ENCODE measurements at regions not wholly inside any gene's neighbourhood (a gene's known extent, or its start where the extent isn't known, plus 50 kb on each side); places are given as distances from the start of the nearest gene placed in this dataset.

DNA sequence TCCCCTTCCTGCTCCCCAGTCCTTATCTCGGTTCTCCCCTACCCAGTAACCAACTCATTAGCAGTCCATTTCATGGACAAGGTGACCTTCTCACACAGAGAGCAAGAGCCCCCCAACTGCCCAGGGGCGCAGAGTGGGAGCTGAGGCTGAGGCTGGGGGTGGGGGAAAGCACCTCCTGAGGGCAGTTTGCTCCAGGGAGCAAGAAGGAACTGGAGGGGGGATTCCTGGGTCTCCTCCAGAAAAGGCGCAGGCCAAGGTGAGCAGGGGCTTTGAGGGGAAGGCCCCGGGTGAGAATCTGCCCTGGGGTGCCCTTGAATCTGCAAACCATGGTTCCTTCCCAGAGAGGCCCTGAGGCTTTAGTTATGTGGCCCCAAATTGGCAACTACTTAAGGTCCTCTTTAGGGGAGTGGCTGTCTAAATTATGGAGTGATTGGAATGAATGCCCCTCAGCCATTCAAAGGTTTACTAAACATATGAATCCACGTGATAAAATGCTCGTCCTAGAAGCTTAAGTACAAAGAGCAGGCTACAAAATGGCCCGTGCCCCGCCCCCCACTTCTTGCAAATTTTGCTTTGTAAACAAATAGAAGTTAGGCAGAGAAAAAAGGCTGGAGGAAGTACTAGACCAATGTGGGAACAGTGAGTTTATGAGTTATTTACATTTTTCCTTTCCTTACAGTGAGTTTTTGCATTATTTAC is 123.5 kb upstream of the HS6ST1 start:
- Histone ChIP-seq H3K4me3 (ENCODE audit: low read length) (no peak overlapping the region), H3K4me1 (ENCODE audit: control insufficient read depth, low read length) (no peaks in the 10 kb centered on the region), H4K20me1 (ENCODE audit: control insufficient read depth, insufficient read depth, low read depth, low read length) (no peaks in the 10 kb centered on the region), H3K27ac (ENCODE audit: low read depth, low read length) (no peak overlapping the region), H3K4me2 (ENCODE audit: low read length) (no peak overlapping the region), H3K9me3 (ENCODE audit: control insufficient read depth, insufficient read depth, low read length) (no peaks in the 10 kb centered on the region), H3K9me2 (replicated peaks; ENCODE audit: control insufficient read depth, low read length) (no peaks in the 10 kb centered on the region), H3K27me3 (ENCODE audit: control insufficient read depth, low read length) (no peaks in the 10 kb centered on the region), H3F3A (ENCODE audit: control insufficient read depth, insufficient read depth) (no peaks in the 10 kb centered on the region), H3K36me3 (ENCODE audit: control insufficient read depth, low read length) (no peaks in the 10 kb centered on the region), H3K79me2 (ENCODE audit: control insufficient read depth, low read length) (no peaks in the 10 kb centered on the region)
- TF ChIP-seq, protein P1, sequence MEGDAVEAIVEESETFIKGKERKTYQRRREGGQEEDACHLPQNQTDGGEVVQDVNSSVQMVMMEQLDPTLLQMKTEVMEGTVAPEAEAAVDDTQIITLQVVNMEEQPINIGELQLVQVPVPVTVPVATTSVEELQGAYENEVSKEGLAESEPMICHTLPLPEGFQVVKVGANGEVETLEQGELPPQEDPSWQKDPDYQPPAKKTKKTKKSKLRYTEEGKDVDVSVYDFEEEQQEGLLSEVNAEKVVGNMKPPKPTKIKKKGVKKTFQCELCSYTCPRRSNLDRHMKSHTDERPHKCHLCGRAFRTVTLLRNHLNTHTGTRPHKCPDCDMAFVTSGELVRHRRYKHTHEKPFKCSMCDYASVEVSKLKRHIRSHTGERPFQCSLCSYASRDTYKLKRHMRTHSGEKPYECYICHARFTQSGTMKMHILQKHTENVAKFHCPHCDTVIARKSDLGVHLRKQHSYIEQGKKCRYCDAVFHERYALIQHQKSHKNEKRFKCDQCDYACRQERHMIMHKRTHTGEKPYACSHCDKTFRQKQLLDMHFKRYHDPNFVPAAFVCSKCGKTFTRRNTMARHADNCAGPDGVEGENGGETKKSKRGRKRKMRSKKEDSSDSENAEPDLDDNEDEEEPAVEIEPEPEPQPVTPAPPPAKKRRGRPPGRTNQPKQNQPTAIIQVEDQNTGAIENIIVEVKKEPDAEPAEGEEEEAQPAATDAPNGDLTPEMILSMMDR (IDR thresholded peaks at IDR 0.05; ENCODE audit: low read depth, low read length, poor library complexity, severe bottlenecking) = no peak
- no peak for TF ChIP-seq EZH2phosphoT487 (IDR thresholded peaks at IDR 0.05; ENCODE audit: borderline replicate concordance, low read length)

DNA sequence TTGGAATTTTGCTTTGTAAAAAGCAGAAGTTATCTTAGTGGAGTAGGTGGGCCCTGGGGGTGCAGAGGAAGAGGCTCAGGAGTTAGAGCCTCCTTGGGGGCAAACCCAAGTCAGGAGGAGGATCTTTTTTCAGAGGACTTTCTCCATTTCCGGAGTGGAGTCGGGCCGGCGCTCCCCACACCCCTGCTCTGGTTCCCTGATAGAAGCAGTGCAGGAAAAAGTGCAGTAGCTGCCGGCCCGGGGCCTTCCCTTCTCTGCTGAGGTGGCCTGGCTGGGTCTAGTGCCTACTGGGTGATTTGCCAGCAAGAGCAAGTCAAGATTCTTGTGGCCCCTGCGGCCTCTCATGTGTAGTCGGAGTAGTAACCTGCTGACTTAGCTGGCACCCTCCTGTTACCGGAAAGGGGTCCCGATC is 124.2 kb upstream of the HS6ST1 start:
- H3K4me3 ChIP-seq (ENCODE audit: low read length) = no peak overlapping the region
- no peak overlapping the region for H3K27ac ChIP-seq (ENCODE audit: low read depth, low read length)
- no peak overlapping the region for H3K4me2 ChIP-seq (ENCODE audit: low read length)

DNA sequence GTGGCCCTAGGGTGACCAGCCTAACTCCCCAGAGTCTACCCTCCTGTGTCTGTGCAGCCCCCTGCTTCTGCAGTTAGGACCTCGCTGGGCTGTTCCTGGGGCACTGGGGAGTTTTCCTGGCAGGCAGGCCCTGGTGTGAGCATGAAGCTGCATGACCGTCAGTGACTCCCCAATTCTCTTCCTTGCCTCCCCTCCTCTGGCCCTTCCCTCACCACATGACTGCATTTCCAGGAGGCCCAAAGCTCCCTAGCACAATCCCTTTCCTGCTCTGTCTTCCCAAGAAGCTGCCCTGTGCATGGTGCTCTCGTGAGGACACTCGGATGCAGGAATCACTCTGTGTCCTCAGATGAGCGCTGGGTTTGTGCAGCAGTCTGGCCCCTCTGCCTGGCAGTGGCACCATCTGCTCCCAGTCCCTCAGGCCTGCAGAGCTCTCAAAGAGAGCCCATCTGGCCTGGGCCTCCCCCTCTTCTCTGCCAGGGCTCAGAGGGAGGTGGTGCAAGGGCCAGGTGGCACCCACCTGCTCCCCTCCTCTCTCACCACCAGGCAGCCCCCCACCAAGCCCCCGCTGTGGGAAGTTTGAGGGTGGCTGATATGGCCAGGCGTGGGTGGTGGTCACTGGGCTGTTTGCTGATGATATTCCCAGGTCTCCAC is 125.6 kb upstream of the HS6ST1 start:
- Histone ChIP-seq H3K9me3 (ENCODE audit: control insufficient read depth, insufficient read depth, low read length) (no peaks in the 10 kb centered on the region), H3K4me2 (ENCODE audit: low read length) (no peak overlapping the region)

More for the DNA sequence above, 124.2 kb upstream of the HS6ST1 start:
- H3K79me2 ChIP-seq (ENCODE audit: control insufficient read depth, low read length) = no peaks in the 10 kb centered on the region
- no peaks in the 10 kb centered on the region for H3K36me3 ChIP-seq (ENCODE audit: control insufficient read depth, low read length)
- no peak for TF ChIP-seq EZH2phosphoT487 (IDR thresholded peaks at IDR 0.05; ENCODE audit: borderline replicate concordance, low read length)
- TF ChIP-seq, protein P1 (IDR thresholded peaks at IDR 0.05; ENCODE audit: low read depth, low read length, poor library complexity, severe bottlenecking) = no peak
- H4K20me1 ChIP-seq (ENCODE audit: control insufficient read depth, insufficient read depth, low read depth, low read length) = no peaks in the 10 kb centered on the region
- no peaks in the 10 kb centered on the region for H3F3A ChIP-seq (ENCODE audit: control insufficient read depth, insufficient read depth)
- H3K9me2 ChIP-seq (replicated peaks; ENCODE audit: control insufficient read depth, low read length) = no peaks in the 10 kb centered on the region
- H3K4me1 ChIP-seq (ENCODE audit: control insufficient read depth, low read length) = no peaks in the 10 kb centered on the region
- H3K9me3 ChIP-seq (ENCODE audit: control insufficient read depth, insufficient read depth, low read length) = no peaks in the 10 kb centered on the region
- H3K27me3 ChIP-seq (ENCODE audit: control insufficient read depth, low read length) = no peaks in the 10 kb centered on the region

More for the DNA sequence above, 125.6 kb upstream of the HS6ST1 start:
- Histone ChIP-seq H3K27ac (ENCODE audit: low read depth, low read length) (no peak overlapping the region), H3K27me3 (ENCODE audit: control insufficient read depth, low read length) (no peaks in the 10 kb centered on the region), H3K4me1 (ENCODE audit: control insufficient read depth, low read length) (no peaks in the 10 kb centered on the region), H4K20me1 (ENCODE audit: control insufficient read depth, insufficient read depth, low read depth, low read length) (no peaks in the 10 kb centered on the region), H3K36me3 (ENCODE audit: control insufficient read depth, low read length) (no peaks in the 10 kb centered on the region), H3F3A (ENCODE audit: control insufficient read depth, insufficient read depth) (no peaks in the 10 kb centered on the region), H3K79me2 (ENCODE audit: control insufficient read depth, low read length) (no peaks in the 10 kb centered on the region), H3K4me3 (ENCODE audit: low read length) (no peak overlapping the region), H3K9me2 (replicated peaks; ENCODE audit: control insufficient read depth, low read length) (no peaks in the 10 kb centered on the region)
- TF ChIP-seq EZH2phosphoT487 (IDR thresholded peaks at IDR 0.05; ENCODE audit: borderline replicate concordance, low read length) = no peak
- TF ChIP-seq, protein P1 (IDR thresholded peaks at IDR 0.05; ENCODE audit: low read depth, low read length, poor library complexity, severe bottlenecking) = no peak

Measured in DOHH2 (cell line).